ENCODE measurements at regions not wholly inside any gene's neighbourhood (a gene's known extent, or its start where the extent isn't known, plus 50 kb on each side); places are given as distances from the start of the nearest gene placed in this dataset.
A peak's percentile ranks its signal among the peaks of the same experiment; 100 is the strongest.
"Not testable (repeated sequence)": the region's sequence is repeated elsewhere in the genome, so short reads cannot be mapped to it uniquely, and the experiment has no call there.

GRCh38 chr5:163916376-163916775, 411.0 kb downstream of the MAT2B start:
- no peaks in the 10 kb centered on the region for H3K27me3 ChIP-seq (ENCODE audit: insufficient read depth, low read length)
- ChIA-PET CTCF (ENCODE audit: partially characterized antibody) (no interaction called here), POLR2A (ENCODE audit: partially characterized antibody) (no interaction called here)
- H3K9me3 Mint-ChIP-seq, result peaks cover 0 to 9% (median 4%) of the 10 kb centered on the region in 8 donors
- no peak overlapping the region for H3K27ac ChIP-seq (ENCODE audit: low read depth, low read length)
- H3K4me3 Mint-ChIP-seq, result peak overlapping the region in 1 of 8 donors; percentile 34
- H3K36me3 Mint-ChIP-seq, result no peaks in the 10 kb centered on the region
- DNase-seq, result peak in 2 of 5 donors; percentile 2 to 12
- H3K27me3 Mint-ChIP-seq, result no peaks in the 10 kb centered on the region
- H3K27ac Mint-ChIP-seq, result peak overlapping the region in 5 of 7 donors; percentile 24 to 78 (median 68)
- H3K9me3 ChIP-seq (ENCODE audit: control insufficient read depth in 1 of 2, low read length in 2 of 2), result no peaks in the 10 kb centered on the region
- intact Hi-C loops (cut with micrococcal nuclease), result no loop called here
- no peaks in the 10 kb centered on the region for H3K4me1 Mint-ChIP-seq
- no peaks in the 10 kb centered on the region for H3K36me3 ChIP-seq (ENCODE audit: insufficient read depth, low read length)
- no peak overlapping the region for H3K4me3 ChIP-seq (ENCODE audit: low read length in 2 of 2)
- H3K4me1 ChIP-seq (ENCODE audit: insufficient read depth, low read length), result no peaks in the 10 kb centered on the region

DNA sequence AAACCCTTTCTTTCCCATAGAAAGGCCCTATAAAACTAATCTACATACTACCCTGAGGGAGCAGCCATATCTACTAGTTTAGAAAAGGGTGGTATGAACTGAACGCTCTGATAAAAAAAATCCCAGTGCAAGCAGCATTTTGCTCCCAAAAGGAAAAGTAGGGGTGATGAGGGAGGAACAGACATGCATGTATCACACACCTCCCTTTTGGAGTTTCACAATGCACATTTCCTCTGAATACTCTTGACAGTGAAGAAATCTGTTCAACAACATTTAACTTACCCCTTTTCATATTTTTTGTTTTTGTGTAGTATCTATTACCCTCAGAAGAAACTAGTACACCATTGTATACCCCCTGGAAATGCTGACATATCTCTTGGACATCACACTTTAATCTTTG, 411.4 kb downstream of the MAT2B start:
- CTCF ChIA-PET (ENCODE audit: partially characterized antibody), result no interaction called here
- Mint-ChIP-seq H3K9me3 (peaks cover 0 to 9% (median 4%) of the 10 kb centered on the region in 8 donors), H3K4me3 (no peak overlapping the region), H3K36me3 (no peaks in the 10 kb centered on the region), H3K4me1 (no peaks in the 10 kb centered on the region), H3K27me3 (no peaks in the 10 kb centered on the region), H3K27ac (peak overlapping the region in 3 of 7 donors; percentile 6 to 72 (median 45))
- no peak for DNase-seq
- POLR2A ChIA-PET (ENCODE audit: partially characterized antibody), result no interaction called here
- Histone ChIP-seq H3K36me3 (ENCODE audit: insufficient read depth, low read length) (no peaks in the 10 kb centered on the region), H3K9me3 (ENCODE audit: control insufficient read depth in 1 of 2, low read length in 2 of 2) (no peaks in the 10 kb centered on the region), H3K27ac (ENCODE audit: low read depth, low read length) (no peak overlapping the region), H3K4me1 (ENCODE audit: insufficient read depth, low read length) (no peaks in the 10 kb centered on the region), H3K27me3 (ENCODE audit: insufficient read depth, low read length) (no peaks in the 10 kb centered on the region), H3K4me3 (ENCODE audit: low read length in 2 of 2) (no peak overlapping the region)
- intact Hi-C loops (cut with micrococcal nuclease), result no loop called here

DNA sequence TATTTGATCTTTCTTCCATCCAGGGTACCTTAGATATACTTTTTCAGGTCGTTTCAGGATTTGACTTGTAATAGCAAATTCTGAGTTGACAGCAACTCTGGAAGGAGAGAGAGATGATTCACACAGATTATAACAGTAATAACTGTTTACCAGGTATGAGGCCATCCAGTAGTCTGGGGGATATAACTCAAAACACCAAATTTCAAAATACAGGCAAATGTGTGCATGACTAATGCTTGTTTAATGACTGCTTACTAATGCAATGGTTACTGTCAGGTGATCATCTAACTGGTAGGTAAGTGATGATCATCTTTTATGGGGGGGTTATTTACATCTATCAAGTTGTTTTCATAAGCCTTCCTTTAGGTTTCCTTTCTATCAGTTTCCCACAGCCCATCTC, 412.3 kb downstream of the MAT2B start:
- no peaks in the 10 kb centered on the region for H3K4me1 ChIP-seq (ENCODE audit: insufficient read depth, low read length)
- H3K9me3 ChIP-seq (ENCODE audit: control insufficient read depth in 1 of 2, low read length in 2 of 2), result no peaks in the 10 kb centered on the region
- no peak overlapping the region for H3K4me3 Mint-ChIP-seq
- H3K4me1 Mint-ChIP-seq, result no peaks in the 10 kb centered on the region
- no peaks in the 10 kb centered on the region for H3K36me3 Mint-ChIP-seq
- ChIA-PET POLR2A (ENCODE audit: partially characterized antibody) (no interaction called here), CTCF (ENCODE audit: partially characterized antibody) (no interaction called here)
- no peak overlapping the region for H3K27ac Mint-ChIP-seq
- H3K9me3 Mint-ChIP-seq, result peaks cover 0 to 9% (median 5%) of the 10 kb centered on the region in 8 donors
- intact Hi-C loops (cut with micrococcal nuclease), result no loop called here
- H3K27ac ChIP-seq (ENCODE audit: low read depth, low read length), result no peak overlapping the region
- no peaks in the 10 kb centered on the region for H3K27me3 Mint-ChIP-seq
- H3K4me3 ChIP-seq (ENCODE audit: low read length in 2 of 2), result no peak overlapping the region
- H3K27me3 ChIP-seq (ENCODE audit: insufficient read depth, low read length), result no peaks in the 10 kb centered on the region
- H3K36me3 ChIP-seq (ENCODE audit: insufficient read depth, low read length), result no peaks in the 10 kb centered on the region
- DNase-seq, result no peak

DNA sequence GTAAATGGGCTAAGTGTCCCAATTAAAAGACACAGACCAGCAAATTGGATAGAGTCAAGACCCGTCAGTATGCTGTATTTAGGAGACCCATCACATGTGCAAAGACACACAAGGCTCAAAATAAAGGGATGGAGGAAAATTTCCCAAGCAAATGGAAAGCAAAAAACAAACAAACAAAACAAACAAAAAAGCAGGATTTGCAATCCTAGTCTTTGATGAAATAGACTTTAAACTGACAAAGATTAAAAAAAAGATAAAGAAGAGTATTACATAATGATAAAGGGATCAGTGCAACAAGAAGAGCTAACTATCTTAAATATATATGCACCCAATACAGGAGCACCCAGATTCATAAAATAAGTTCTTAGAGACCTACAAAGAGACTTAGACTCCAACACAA, 429.6 kb downstream of the MAT2B start:
- H3K27me3 ChIP-seq (ENCODE audit: insufficient read depth, low read length); CTCF ChIA-PET (ENCODE audit: partially characterized antibody); POLR2A ChIA-PET (ENCODE audit: partially characterized antibody): not testable (repeated sequence)

GRCh38 chr5:163938595-163938994, 433.2 kb downstream of the MAT2B start:
- CTCF ChIA-PET (ENCODE audit: partially characterized antibody), result no interaction called here
- no peaks in the 10 kb centered on the region for H3K4me1 ChIP-seq (ENCODE audit: insufficient read depth, low read length)

More for the DNA sequence above, 429.6 kb downstream of the MAT2B start:
- H3K9me3 ChIP-seq (ENCODE audit: control insufficient read depth in 1 of 2, low read length in 2 of 2); H3K4me3 Mint-ChIP-seq; H3K4me3 ChIP-seq (ENCODE audit: low read length in 2 of 2); H3K27ac ChIP-seq (ENCODE audit: low read depth, low read length); H3K27me3 Mint-ChIP-seq; DNase-seq; H3K4me1 ChIP-seq (ENCODE audit: insufficient read depth, low read length); H3K4me1 Mint-ChIP-seq; intact Hi-C loops (cut with micrococcal nuclease); H3K36me3 Mint-ChIP-seq; H3K27ac Mint-ChIP-seq; H3K36me3 ChIP-seq (ENCODE audit: insufficient read depth, low read length): not testable (repeated sequence)
- peaks cover 0 to 15% (median 7%) of the 10 kb centered on the region in 8 donors for H3K9me3 Mint-ChIP-seq

GRCh38 chr5:163941079-163941478, 435.7 kb downstream of the MAT2B start:
- no peaks in the 10 kb centered on the region for H3K27me3 ChIP-seq (ENCODE audit: insufficient read depth, low read length)
- H3K9me3 Mint-ChIP-seq, result peaks cover 0 to 4% (median 0%) of the 10 kb centered on the region in 8 donors
- no peak for DNase-seq
- H3K4me1 ChIP-seq (ENCODE audit: insufficient read depth, low read length), result no peaks in the 10 kb centered on the region
- H3K4me1 Mint-ChIP-seq, result no peaks in the 10 kb centered on the region
- H3K4me3 ChIP-seq (ENCODE audit: low read length in 2 of 2), result no peak overlapping the region
- ChIA-PET POLR2A (ENCODE audit: partially characterized antibody) (no interaction called here), CTCF (ENCODE audit: partially characterized antibody) (no interaction called here)
- H3K27ac Mint-ChIP-seq, result no peak overlapping the region
- no peak overlapping the region for H3K4me3 Mint-ChIP-seq
- H3K27me3 Mint-ChIP-seq, result no peaks in the 10 kb centered on the region
- no peaks in the 10 kb centered on the region for H3K9me3 ChIP-seq (ENCODE audit: control insufficient read depth in 1 of 2, low read length in 2 of 2)
- H3K27ac ChIP-seq (ENCODE audit: low read depth, low read length), result no peak overlapping the region
- H3K36me3 Mint-ChIP-seq, result no peaks in the 10 kb centered on the region
- intact Hi-C loops (cut with micrococcal nuclease), result no loop called here
- no peaks in the 10 kb centered on the region for H3K36me3 ChIP-seq (ENCODE audit: insufficient read depth, low read length)

More at GRCh38 chr5:163938595-163938994, 433.2 kb downstream of the MAT2B start:
- H3K36me3 ChIP-seq (ENCODE audit: insufficient read depth, low read length), result no peaks in the 10 kb centered on the region
- intact Hi-C loops (cut with micrococcal nuclease), result no loop called here
- no peak overlapping the region for H3K27ac ChIP-seq (ENCODE audit: low read depth, low read length)
- H3K36me3 Mint-ChIP-seq, result no peaks in the 10 kb centered on the region
- no peaks in the 10 kb centered on the region for H3K9me3 ChIP-seq (ENCODE audit: control insufficient read depth in 1 of 2, low read length in 2 of 2)
- no peaks in the 10 kb centered on the region for H3K27me3 Mint-ChIP-seq
- no peak overlapping the region for H3K27ac Mint-ChIP-seq
- POLR2A ChIA-PET (ENCODE audit: partially characterized antibody), result no interaction called here
- no peaks in the 10 kb centered on the region for H3K27me3 ChIP-seq (ENCODE audit: insufficient read depth, low read length)
- no peaks in the 10 kb centered on the region for H3K4me1 Mint-ChIP-seq
- no peak overlapping the region for H3K4me3 ChIP-seq (ENCODE audit: low read length in 2 of 2)
- no peak for DNase-seq
- H3K4me3 Mint-ChIP-seq, result no peak overlapping the region
- H3K9me3 Mint-ChIP-seq, result peaks cover 0 to 10% (median 5%) of the 10 kb centered on the region in 8 donors

- no peaks in the 10 kb centered on the region for H3K9me3 ChIP-seq (ENCODE audit: control insufficient read depth in 1 of 2, low read length in 2 of 2)
- no peak overlapping the region for H3K4me3 ChIP-seq (ENCODE audit: low read length in 2 of 2)
- H3K9me3 Mint-ChIP-seq, result peaks cover 0 to 5% (median 2%) of the 10 kb centered on the region in 8 donors
- H3K27me3 Mint-ChIP-seq, result no peaks in the 10 kb centered on the region
- no peaks in the 10 kb centered on the region for H3K27me3 ChIP-seq (ENCODE audit: insufficient read depth, low read length)
- H3K36me3 Mint-ChIP-seq, result no peaks in the 10 kb centered on the region
- H3K4me1 ChIP-seq (ENCODE audit: insufficient read depth, low read length), result no peaks in the 10 kb centered on the region
- no peak overlapping the region for H3K27ac ChIP-seq (ENCODE audit: low read depth, low read length)
- DNase-seq, result no peak
- CTCF ChIA-PET (ENCODE audit: partially characterized antibody), result no interaction called here
- no peaks in the 10 kb centered on the region for H3K4me1 Mint-ChIP-seq
- H3K36me3 ChIP-seq (ENCODE audit: insufficient read depth, low read length), result no peaks in the 10 kb centered on the region
- POLR2A ChIA-PET (ENCODE audit: partially characterized antibody), result no interaction called here
- no peak overlapping the region for H3K27ac Mint-ChIP-seq
- no peak overlapping the region for H3K4me3 Mint-ChIP-seq
- intact Hi-C loops (cut with micrococcal nuclease), result no loop called here
Measured at GRCh38 chr5:163943546-163943945, 438.1 kb downstream of the MAT2B start.

DNA sequence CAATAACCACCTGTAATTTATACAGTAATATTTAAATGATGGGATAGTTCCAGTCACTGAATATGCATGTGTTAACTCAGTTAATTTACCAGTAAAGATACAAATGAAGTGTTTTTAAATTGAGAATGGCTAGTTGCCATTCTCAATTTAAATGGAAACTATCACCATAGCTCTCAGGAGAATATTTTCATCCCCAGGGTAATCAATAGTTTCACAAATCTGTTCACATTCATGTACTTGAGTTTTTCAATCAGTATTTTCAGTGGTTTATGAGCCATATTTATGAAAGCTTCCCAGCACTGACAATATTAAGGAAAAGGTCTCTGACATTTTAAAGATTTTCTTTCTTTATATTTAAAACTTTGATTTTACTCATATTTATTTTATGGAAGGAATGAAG, 439.3 kb downstream of the MAT2B start:
- Mint-ChIP-seq H3K27ac (no peak overlapping the region), H3K4me1 (no peaks in the 10 kb centered on the region), H3K36me3 (no peaks in the 10 kb centered on the region), H3K4me3 (no peak overlapping the region), H3K9me3 (peaks cover 0 to 7% (median 3%) of the 10 kb centered on the region in 8 donors), H3K27me3 (no peaks in the 10 kb centered on the region)
- CTCF ChIA-PET (ENCODE audit: partially characterized antibody), result interaction anchor here (0.6 kb wide), 1 partner anchor 32 kb away, joined by 3 read pairs; no protein-coding TSS in a partner anchor
- H3K36me3 ChIP-seq (ENCODE audit: insufficient read depth, low read length), result no peaks in the 10 kb centered on the region
- no peaks in the 10 kb centered on the region for H3K27me3 ChIP-seq (ENCODE audit: insufficient read depth, low read length)
- intact Hi-C loops (cut with micrococcal nuclease), result no loop called here
- no peaks in the 10 kb centered on the region for H3K4me1 ChIP-seq (ENCODE audit: insufficient read depth, low read length)
- POLR2A ChIA-PET (ENCODE audit: partially characterized antibody), result no interaction called here
- DNase-seq, result no peak
- H3K27ac ChIP-seq (ENCODE audit: low read depth, low read length), result no peak overlapping the region
- no peaks in the 10 kb centered on the region for H3K9me3 ChIP-seq (ENCODE audit: control insufficient read depth in 1 of 2, low read length in 2 of 2)
- no peak overlapping the region for H3K4me3 ChIP-seq (ENCODE audit: low read length in 2 of 2)

All from CD4-positive, alpha-beta memory T cell (primary cell).